ENCODE measurements at regions not wholly inside any gene's neighbourhood (a gene's known extent, or its start where the extent isn't known, plus 50 kb on each side); places are given as distances from the start of the nearest gene placed in this dataset.

GRCh38 chr10:62728479-62728878, 76.0 kb upstream of the ADO start:
- intact Hi-C loops (cut with DNase I) = no loop called here
- TF ChIP-seq, protein P1, sequence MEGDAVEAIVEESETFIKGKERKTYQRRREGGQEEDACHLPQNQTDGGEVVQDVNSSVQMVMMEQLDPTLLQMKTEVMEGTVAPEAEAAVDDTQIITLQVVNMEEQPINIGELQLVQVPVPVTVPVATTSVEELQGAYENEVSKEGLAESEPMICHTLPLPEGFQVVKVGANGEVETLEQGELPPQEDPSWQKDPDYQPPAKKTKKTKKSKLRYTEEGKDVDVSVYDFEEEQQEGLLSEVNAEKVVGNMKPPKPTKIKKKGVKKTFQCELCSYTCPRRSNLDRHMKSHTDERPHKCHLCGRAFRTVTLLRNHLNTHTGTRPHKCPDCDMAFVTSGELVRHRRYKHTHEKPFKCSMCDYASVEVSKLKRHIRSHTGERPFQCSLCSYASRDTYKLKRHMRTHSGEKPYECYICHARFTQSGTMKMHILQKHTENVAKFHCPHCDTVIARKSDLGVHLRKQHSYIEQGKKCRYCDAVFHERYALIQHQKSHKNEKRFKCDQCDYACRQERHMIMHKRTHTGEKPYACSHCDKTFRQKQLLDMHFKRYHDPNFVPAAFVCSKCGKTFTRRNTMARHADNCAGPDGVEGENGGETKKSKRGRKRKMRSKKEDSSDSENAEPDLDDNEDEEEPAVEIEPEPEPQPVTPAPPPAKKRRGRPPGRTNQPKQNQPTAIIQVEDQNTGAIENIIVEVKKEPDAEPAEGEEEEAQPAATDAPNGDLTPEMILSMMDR (IDR thresholded peaks at IDR 0.05) = no peak
- ATAC-seq (peak; percentile 80), DNase-seq (no peak)
- no peaks in the 10 kb centered on the region for H3K36me3 ChIP-seq
- H3K27me3 ChIP-seq = no peaks in the 10 kb centered on the region
- H3K27ac ChIP-seq = no peak overlapping the region
- H3K9me3 ChIP-seq = no peaks in the 10 kb centered on the region
- H3K4me3 ChIP-seq = no peak overlapping the region
- H3K4me1 ChIP-seq = peaks cover 3% of the 10 kb centered on the region

- no peak overlapping the region for H3K4me3 ChIP-seq
- no peak for DNase-seq
- intact Hi-C loops (cut with DNase I) = no loop called here
- H3K36me3 ChIP-seq = no peaks in the 10 kb centered on the region
- TF ChIP-seq, protein P1 (IDR thresholded peaks at IDR 0.05) = no peak
- H3K4me1 ChIP-seq = peaks cover 3% of the 10 kb centered on the region
- no peak for ATAC-seq
- no peak overlapping the region for H3K27ac ChIP-seq
- no peaks in the 10 kb centered on the region for H3K9me3 ChIP-seq
- no peaks in the 10 kb centered on the region for H3K27me3 ChIP-seq
Measured at GRCh38 chr10:62732841-62733653, 71.5 kb upstream of the ADO start.

DNA sequence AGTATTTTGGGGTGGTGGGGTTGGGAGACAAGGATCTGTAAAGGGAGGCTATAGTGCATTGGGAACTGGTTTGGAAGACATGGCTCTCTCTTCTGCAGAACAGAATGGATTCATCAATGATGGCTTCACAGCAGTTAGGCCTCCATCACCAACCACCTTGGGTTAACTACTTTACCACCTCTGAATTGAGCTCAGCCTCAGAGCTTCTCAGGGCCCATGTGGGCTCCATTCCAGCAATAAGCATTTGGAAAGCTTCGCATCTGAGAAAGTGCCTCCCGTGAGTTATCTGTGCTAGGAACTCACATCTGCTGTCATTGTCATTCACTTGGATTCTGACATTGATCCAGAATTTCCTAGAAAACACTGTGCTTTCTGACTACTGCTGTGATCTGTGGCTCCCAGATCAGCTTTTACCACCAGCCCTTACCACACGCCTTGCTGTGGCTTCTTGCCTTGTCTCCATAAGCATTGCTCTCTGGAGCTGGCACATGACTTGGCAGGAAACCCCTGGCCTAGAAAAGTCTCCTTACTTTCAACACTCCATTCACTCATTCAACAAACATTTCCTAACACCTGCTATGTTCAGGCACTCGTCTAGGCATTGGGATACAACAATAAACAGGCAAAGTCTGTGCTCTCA, 70.7 kb upstream of the ADO start:
- Histone ChIP-seq H3K27me3 (no peaks in the 10 kb centered on the region), H3K9me3 (no peaks in the 10 kb centered on the region), H3K27ac (no peak overlapping the region), H3K4me3 (no peak overlapping the region), H3K36me3 (no peaks in the 10 kb centered on the region), H3K4me1 (peaks cover 2% of the 10 kb centered on the region)
- ATAC-seq = peak; percentile 76
- intact Hi-C loops (cut with DNase I) = no loop called here
- DNase-seq = no peak
- TF ChIP-seq, protein P1 (IDR thresholded peaks at IDR 0.05) = no peak

DNA sequence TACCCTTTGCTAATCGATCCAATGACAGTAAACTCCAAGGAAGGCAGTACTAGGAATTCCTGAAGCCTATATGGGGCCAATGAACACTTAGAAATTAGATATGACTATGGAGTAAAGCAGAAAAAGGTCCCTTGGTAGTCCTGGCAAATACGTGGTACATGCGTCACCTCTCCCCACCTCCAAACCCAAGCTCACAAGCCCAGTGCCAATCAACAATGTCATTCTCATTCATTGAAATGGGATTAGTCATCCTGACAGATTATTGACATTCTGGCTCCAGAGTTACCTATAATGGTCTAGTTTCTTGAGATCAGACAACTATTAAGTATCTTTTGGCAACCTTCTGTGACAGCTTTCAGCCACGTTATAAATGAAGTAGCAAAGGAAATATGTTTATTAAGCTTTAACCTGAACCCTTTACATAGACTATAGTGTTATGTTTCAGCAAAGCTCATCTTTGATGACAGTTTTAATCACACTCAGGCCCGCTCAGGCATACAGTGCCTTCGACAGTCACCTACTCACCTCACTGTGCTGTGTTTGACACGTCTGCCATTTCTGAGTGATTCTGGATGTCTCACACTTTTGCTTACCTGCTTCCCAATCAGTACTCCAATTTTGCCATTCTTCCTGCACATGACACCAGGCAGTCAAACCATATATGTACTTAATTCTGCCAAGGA, 69.6 kb upstream of the ADO start:
- Histone ChIP-seq H3K9me3 (no peaks in the 10 kb centered on the region), H3K4me3 (no peak overlapping the region), H3K4me1 (no peaks in the 10 kb centered on the region), H3K36me3 (no peaks in the 10 kb centered on the region), H3K27me3 (no peaks in the 10 kb centered on the region), H3K27ac (no peak overlapping the region)
- DNase-seq = no peak
- ATAC-seq = no peak
- TF ChIP-seq, protein P1 (IDR thresholded peaks at IDR 0.05) = no peak
- intact Hi-C loops (cut with DNase I) = no loop called here

DNA sequence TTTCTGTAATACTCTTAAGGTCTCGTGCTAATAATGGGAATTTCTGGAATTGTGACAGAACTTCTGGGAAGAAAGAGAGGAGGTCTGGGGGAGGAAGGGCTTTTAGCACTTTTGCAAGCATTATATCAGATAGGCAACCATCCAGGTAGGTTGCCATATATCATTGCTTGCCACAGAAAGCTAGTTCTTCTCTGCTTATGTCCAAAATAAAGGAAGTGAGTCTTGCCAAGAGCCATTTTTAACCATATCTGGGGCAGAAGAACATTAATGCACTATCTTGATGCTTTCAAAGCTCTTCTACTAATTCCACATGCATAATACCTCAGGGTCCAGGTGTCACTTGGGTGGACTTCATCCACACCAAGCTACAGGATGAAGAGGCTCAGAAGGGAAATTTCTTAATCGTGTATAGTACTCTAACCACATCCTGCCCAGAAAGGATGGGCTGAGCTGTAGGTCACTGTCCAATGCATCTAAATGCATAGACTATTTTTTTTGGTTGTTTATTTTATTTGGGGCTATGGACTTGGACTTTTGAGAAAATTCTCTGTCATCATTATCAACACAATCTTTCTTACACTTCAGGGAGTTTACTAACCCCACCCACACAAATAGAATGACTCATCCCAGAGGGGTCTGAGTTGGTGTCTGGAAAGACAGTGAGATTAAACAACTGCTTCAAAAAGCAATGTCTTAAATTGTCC, 68.9 kb upstream of the ADO start:
- no peak overlapping the region for H3K27ac ChIP-seq
- no peak overlapping the region for H3K4me3 ChIP-seq
- no peaks in the 10 kb centered on the region for H3K36me3 ChIP-seq
- H3K27me3 ChIP-seq = no peaks in the 10 kb centered on the region
- ATAC-seq (peak; percentile 33), DNase-seq (no peak)
- H3K9me3 ChIP-seq = no peaks in the 10 kb centered on the region
- TF ChIP-seq, protein P1 (IDR thresholded peaks at IDR 0.05) = no peak
- intact Hi-C loops (cut with DNase I) = no loop called here
- no peaks in the 10 kb centered on the region for H3K4me1 ChIP-seq
